NCI-H2107 treated with DMSO at 0.1 percent for 48 hours (cell line): ENCODE measurements at regions not wholly inside any gene's neighbourhood (a gene's known extent, or its start where the extent isn't known, plus 50 kb on each side); places are given as distances from the start of the nearest gene placed in this dataset.
"Not testable (repeated sequence)": the region's sequence is repeated elsewhere in the genome, so short reads cannot be mapped to it uniquely, and the experiment has no call there.

ENCODE experiments used
- DNase-seq: peaks from one replicate; lab custom pipeline; 2025; ENCODE audit not compliant: unreplicated experiment; lab: John Stamatoyannopoulos, UW

- no peak for DNase-seq
These were observed 337.6 kb downstream of the IL20RB start for GRCh38 chr3:137295336-137295735.

- DNase-seq, result no peak
These were observed 338.3 kb downstream of the IL20RB start for GRCh38 chr3:137296116-137296515.

- DNase-seq, result no peak
These were observed 340.0 kb downstream of the IL20RB start for GRCh38 chr3:137297770-137298169.

DNA sequence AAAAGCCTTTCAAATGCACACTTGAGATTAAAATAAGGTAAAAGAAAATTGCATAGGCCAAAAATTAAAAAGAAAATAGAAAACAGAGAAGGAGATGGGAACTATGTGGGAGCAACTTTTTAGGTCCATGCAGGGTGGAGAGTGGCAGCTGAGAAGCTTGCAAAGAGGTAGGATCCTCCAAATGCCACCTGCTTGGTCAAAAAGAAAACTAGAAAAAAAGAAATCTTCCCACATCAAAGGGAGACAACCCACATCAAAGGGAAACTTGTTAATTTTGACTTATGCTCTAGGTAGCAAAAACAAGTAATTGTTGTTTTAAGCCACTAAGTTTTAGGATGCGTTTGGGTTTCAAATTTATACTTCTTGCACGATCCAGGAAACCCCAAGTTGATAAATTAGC is 342.9 kb downstream of the IL20RB start:
- DNase-seq, result no peak

- no peak for DNase-seq
These were observed 346.7 kb downstream of the IL20RB start for GRCh38 chr3:137304313-137305056.

- no peak for DNase-seq
These were observed 366.3 kb downstream of the IL20RB start for GRCh38 chr3:137324114-137324513.

DNA sequence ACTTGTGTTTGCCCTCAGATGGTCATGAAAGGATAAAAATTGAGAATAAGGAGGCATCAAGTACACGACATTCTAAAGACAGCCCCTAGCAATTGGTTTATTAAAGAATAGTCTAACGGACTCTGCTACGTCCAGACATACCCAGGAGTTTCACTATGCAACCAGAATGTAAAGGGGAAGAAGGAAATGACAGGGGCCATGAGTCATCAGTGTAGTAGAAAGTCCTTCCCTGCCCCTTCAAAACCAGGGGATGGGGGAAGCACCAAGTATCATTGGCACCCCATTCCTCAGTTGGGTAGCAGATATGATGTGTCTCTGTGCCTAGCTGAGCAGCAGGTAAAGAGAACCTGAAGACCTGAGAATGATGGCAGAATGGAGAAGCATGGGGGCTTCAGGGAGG is 367.4 kb downstream of the IL20RB start:
- DNase-seq, result no peak

DNA sequence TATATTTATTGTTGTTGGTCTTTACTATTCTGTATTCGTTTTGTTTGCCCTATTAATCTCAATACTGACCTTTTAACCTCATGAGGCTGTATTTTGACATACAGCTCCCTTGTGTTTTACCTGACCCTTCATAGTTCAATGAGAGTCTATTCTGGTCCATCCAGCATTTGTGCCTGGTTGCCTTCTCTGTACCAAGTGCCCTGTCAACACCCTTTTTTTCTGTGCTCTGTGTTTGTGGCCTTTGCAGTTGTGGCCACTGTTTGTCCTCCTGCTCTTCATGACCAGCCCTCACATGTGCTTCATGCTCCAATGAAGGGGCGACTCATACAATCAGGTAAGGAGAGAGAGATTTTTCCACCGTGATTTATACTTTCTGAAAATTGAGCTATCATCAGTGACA is 368.2 kb downstream of the IL20RB start:
- DNase-seq, result no peak

DNA sequence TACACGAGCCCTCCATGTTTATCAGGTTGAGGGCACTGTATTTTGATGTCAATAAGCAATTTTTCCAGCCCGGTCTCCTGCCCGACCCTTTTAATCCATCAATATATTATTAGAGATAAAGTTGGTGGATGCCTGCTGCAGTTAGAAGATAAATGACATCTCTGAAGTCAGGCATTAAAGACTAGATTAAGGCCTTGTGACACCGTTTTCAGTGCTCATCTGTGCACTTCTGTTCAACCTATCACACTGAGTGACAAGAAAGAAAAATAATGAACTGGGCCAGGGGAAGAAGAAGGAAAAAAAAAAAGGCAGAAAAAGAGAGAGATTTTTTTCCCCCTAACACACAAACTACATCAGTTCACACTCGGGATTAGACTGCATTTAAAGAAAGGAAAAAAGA is 371.8 kb downstream of the IL20RB start:
- DNase-seq, result no peak

DNA sequence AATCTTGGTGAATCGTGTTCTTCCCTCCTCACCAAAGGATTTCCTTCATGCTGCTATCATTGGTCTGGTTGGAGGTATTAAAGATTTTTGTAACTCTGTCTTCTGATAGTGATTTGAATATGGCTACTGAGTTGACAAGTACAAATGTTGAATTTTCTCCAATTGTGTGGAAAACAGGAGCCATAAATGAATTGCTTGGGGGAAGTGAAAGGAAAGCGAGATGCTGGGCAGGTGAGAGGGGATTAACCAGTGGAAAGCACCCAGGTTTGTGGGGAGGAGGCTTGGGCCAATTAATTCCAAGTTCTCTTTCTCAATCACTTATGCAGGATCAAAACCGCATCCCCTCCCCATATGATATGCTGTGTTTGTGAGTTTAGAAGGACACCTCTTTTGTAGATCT is 372.5 kb downstream of the IL20RB start:
- DNase-seq, result no peak

DNA sequence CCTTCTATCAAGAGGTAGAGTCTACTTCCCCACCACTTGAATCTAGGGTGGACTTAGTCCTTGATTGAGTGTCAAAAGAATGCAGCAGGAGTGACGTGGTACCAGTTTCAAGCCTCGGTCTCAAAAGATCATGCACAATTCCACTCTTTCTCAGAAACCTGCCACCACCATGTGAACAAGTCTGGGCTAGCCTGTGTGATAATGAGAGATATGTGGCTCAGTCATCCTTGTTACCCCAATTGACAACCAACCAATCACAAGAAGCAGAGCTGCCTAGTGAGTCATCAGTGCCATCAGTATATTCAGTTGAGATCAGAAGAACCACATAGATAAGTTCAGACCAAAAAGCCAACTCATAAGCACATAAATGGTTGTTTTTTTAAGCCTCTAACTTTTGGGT is 374.5 kb downstream of the IL20RB start:
- DNase-seq, result no peak

DNA sequence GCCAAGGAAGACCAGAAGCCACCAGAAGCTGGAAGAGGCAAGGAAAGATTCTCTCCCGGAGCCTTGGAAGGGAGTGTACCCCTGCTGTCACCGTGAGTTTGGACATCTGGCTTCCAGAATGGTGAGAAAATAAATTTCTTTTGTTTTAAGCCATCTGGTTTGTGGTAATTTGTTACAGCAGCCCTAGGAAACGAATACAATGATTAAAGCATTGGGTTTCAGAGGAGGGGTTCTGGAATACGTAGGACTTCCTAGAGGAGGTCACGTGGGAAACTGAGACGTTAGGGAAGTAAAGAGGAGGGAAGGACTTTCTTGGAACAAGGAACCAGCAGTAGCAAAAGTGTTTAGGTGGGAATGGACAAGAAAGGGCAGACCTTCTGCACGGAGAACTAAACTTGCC is 377.7 kb downstream of the IL20RB start:
- DNase-seq, result no peak

DNA sequence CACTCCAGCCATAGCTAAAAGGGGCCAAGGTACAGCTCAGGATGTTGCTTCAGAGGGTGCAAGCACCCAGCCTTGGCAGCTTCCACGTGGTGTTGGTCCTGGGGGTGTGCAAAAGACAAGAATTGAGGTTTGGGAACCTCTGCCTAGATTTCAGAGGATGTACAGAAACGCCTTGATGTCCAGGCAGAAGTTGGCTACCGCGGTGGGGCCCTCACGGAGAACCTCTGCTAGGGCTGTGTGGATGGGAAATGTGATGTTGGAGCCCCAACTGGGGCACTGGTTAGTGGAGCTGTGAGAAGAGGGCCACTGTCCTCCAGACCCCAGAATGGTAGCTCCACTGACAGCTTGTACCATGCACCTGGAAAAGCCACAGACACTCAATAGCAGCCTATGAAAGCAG is 380.6 kb downstream of the IL20RB start:
- DNase-seq, result not testable (repeated sequence)

DNA sequence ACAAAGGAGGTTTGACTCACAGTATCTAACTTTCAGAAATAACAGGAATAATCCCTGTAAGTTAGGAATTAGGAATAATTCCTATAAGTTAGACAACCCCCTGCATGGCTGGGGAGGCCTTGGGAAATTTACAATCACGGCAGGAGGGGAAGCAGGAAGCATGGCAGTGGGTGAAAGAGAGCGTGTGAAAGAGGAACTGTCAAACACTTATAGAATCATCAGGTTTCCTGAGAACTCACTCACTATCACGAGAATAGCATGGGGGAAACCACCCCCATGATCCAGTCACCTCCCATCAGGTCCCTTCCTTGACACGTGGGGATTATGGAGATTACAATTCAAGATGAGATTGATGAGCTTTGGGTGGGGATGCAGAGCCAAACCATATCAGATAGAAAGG is 385.5 kb downstream of the IL20RB start:
- DNase-seq, result no peak

DNA sequence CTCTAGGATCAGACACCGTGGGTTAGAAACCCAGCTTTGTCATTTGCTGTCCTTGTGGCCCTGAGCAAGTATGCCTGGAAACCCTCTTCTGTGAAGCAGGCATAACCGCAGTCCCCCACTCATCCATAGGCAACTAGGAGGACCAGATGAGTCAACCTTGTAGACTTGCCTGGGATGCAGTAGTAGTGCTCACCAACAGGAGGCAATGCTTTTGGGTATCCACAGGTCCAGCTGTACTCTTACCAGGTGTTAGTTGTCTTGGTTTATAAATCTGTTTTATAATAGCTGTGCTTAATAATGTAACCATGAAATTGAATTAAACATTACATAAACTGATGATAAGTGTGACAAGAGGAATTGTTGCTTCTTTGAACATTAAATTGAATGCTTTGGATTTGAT is 389.3 kb downstream of the IL20RB start:
- no peak for DNase-seq

GRCh38 chr3:137347817-137348368 is 390.1 kb downstream of the IL20RB start:
- no peak for DNase-seq

- no peak for DNase-seq
These were observed 391.2 kb downstream of the IL20RB start for GRCh38 chr3:137348936-137349335.

DNA sequence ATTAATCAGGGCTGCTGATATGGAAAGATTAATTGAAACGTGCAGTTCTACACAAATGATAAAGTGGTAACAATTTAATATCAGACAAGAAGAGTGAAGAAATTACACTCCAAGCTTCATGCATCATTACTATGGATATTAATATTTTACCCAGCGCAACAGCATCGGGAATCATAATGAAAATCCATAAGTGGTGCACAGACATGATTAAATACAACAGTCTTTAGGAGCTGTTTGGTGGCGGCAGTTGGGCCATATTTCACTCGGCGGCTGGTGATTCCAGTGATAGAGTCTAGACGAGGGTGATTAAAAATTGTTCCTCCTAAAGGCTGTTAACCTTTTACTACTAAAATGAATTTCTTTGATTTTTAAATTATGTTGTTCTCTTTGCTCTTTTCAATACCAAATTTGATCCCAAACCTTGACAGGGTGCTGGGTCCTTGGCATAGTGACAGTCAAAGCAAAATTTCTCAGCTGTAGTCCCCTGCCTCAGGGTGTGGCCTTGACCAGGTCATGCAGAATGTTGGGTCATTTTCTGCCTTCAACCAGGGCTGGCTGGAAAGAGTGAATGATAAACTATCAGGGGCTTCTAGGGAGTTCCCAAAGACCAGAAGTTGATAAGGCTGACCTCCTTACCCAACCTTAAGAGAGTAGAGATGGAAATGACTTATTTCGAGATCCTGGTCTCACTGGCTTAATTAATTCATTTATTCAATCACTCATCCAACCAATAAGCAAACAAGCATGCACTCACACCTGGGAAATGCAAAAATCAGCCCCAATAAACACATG is 392.0 kb downstream of the IL20RB start:
- no peak for DNase-seq

GRCh38 chr3:137360531-137361201 is 402.9 kb downstream of the IL20RB start:
- no peak for DNase-seq

DNA sequence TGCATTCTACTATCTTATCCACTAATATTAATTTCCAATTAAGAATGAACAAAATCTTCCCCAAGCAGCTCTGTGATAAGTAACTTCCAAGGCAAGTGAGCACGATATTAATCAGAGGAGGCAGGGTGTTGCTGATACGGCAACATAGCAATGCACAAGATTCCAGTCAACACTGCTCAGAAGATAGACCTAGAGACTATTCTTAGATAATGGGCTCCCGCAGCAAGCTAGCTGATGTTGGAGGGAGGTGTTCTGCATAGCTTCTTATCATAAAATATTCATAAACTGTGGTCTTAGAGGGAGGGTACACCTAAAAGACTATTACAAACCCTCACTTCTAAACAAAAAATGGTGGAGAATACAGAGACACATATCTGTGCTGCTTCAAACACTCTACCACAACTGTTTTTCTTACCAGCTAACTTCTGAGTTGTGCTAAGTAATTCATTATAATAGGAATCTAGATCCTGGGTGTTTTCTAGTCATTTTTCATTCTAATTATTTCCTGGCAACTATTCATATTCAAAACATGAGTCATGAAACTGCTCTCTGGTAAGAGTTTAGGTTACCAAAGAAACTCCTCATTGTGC is 382.0 kb upstream of the SOX14 start:
- no peak for DNase-seq

DNA sequence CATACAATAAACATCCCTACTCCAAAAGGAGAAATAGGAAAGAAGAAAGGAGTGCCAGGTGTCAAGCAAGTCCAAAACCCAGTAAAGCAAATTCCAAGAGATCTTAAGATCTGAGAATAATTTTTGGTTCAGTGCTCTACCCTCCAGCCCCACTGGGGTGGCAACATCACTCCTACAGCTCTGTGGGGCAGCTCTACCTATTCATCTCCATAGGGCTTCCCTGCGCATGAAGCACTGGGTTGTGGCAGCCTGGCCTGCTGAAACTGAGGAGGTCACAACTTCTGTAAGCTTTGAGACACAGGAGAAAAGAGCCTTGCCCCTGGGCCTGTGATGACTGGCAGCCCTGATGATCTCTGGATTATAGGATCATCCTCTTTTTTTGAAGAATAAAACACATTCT is 378.2 kb upstream of the SOX14 start:
- DNase-seq, result no peak
